NCI-H1930 (cell line): ENCODE measurements at regions not wholly inside any gene's neighbourhood (a gene's known extent, or its start where the extent isn't known, plus 50 kb on each side); places are given as distances from the start of the nearest gene placed in this dataset.
"Not testable (repeated sequence)": the region's sequence is repeated elsewhere in the genome, so short reads cannot be mapped to it uniquely, and the experiment has no call there.

Experiments used
- DNase-seq, 2 experiments: peaks; one replicate each; lab custom pipeline; 2025; lab: John Stamatoyannopoulos, UW

DNA sequence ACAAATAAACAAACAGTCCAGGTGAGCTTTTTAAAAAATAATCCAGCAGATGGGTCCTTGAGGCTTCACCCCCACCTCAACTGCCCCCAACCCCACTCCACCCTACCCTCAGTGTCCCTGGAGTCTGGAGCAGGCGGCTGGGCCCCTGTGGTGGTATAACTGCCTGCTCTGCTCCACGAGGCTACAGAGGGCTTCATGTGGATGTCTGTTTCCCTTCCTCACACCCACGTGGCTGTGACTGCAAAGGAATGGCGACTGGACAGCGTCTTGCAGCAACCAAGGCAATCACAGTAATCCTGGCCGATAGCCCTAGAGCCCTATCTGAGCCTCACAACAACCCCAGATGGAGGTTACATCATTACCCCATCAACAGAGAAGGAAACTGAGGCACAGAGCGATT lies 76.5 kb downstream of the SLC2A10 start:
- DNase-seq, result no peak

DNA sequence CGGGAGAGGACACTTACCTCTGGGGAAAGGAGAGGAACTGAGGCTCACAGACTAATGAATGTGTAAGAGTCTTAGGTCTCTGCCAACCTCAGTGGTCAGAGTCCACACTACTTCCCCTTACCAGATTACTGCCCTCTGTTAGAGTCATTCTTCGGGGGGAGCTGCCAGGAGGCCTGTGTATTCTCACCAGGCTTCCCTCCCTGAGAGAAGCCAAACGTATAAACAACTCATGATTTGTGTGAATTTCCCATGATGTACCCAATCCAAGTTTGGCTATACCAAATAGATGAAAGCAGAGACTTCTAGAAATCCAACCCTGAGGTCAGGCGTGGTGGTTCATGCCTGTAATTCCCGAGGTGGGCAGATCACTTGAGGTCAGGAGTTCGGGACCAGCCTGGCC lies 77.1 kb downstream of the SLC2A10 start:
- no peak for DNase-seq

DNA sequence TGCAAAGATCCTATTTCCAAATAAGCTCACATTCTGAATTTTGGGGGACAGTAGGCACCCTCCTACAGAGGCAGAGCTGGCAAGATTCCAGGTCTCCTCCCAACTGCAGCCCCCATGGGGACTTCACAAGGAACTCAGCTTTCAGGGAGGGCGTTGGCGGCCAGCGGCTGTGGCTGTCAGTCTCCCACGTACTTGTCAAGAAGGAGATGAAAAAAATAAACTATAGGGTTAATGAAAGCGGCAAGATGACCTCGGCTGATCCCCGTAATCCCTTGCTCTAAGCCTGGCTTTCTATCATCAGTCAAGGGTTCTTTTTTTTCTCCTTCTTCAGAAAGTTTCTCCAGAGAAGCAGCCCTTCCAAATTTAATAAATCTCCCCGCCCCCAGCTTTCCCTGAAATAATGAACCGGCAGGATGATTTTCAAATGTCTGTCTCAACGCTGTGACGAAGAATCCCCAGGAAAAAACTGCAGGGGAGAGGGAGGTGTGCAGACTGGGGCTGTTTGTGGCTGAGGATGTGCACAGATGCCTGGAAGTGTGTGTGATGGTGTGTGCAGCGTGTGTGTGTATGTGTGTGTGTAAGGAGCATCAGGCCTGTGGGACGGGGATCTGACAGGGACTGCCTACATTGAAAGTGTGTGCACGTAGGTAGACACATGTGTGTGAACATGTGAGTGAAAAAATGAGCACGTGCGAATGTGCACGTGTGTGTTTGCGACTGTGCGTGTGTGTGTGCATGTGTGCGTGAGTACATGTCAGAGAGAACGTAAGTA lies 78.7 kb downstream of the SLC2A10 start:
- DNase-seq, result no peak

DNA sequence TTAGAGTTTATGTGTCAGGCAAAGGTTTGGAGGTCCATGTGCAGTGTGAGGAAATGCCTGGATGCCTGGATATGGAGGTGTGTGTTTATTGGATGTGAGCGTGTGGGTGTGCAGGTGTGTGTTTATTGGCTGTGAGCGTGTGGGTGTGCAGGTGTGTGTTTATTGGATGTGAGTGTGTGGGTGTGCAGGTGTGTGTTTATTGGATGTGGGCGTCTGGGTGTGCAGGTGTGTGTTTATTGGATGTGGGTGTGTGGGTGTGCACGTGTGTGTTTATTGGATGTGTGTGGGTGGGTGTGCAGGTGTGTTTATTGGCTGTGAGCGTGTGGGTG lies 79.3 kb downstream of the SLC2A10 start:
- not testable (repeated sequence) for DNase-seq

DNA sequence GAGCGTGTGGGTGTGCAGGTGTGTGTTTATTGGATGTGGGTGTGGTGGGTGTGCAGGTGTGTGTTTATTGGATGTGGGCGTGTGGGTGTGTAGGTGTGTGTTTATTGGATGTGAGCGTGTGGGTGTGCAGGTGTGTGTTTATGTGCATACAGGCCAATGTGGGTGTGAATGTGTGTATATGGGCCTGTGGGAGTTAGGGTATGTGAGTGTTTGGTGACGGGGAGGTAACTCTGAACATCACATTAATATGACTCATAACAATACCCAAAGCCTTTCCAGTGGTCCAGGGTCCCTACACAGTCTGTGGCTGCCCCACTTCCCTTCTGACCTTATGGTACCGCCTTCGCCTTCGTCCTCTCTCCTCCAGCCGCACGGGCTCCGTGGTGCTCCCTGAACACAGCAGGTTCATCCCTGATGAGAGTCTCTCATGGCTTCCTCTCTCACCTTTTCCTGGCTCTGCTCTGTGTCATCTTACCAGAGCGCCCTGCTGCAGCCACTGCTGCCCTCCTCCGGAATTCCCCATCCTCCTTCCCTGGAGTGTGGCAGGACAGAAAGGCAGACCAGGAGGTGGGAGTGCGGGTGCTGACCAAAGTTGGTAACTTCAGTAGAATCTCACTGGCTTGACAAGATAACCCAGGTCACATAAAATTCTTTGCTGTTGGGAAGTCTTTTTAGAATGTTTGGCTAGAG lies 80.0 kb downstream of the SLC2A10 start:
- no peak for DNase-seq

DNA sequence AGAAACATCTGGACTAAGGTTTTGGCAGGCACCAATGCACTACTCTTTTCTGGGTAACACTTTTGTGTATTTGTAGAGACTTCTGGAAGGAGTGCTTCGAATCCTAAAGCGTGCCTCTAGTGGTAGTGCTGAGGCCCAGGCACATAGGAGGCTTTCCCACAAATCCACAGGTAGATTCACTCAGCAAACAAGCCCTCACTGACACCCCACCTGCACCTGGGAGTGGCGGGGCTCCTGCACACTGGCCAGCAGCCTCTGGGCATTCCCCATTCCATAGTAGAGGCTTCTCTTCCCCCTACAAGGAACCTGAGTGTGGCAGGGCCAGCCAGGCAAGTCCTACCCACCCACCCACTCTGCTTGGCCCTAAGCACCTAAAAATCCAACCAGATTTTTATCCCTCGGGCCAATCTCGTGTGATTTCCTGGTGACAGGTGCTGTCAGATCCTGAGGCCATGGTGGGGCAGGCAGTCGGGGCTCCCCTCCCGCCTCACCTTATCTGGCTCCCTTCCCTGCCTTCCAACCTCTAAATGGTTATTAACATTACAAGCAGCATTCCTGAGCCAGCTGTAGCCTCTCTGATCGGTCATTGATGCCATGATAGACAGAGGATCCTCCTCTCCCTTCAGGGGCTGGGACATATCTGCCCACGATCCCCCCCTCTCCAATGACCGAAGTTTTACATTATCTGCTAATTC lies 82.4 kb downstream of the SLC2A10 start:
- no peak for DNase-seq

DNA sequence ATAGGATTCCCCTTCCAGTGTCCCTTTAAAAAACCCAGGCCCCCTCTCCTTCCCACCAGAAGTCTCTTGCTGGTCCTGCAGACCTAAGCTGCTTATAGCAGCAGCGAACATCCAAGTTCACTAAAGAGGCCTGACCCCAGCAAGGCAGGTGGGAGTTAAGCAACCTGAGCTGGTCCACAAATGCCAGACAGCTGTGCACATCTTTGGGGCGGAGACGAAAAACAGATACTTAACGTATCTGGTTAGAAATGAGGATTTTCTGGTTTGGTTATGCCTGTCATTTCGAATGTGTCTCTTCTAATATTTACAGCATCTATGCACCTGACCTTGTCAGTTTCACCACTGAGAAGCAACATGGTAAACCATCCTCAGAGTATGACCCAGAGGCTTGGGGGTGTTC lies 87.8 kb downstream of the SLC2A10 start:
- DNase-seq, result no peak

DNA sequence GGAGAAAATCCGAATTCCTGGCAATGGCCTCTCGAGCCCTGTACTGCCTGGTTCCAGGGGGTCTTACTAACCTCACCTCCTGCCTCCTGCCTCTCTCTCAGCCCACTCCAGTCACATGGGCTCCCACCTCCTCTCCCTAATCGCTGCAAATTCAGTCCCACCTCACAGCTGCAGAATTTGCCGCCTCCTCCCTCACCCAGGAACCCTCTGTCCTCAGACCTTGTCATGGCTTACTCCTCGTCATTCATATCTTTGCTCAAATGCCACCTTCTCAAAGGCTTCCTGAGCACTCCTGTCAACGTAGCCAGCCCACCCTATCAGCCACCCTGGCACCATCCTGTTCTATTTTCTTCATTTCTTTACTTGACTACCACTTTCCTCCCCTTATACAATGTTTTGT lies 89.0 kb downstream of the SLC2A10 start:
- no peak for DNase-seq

DNA sequence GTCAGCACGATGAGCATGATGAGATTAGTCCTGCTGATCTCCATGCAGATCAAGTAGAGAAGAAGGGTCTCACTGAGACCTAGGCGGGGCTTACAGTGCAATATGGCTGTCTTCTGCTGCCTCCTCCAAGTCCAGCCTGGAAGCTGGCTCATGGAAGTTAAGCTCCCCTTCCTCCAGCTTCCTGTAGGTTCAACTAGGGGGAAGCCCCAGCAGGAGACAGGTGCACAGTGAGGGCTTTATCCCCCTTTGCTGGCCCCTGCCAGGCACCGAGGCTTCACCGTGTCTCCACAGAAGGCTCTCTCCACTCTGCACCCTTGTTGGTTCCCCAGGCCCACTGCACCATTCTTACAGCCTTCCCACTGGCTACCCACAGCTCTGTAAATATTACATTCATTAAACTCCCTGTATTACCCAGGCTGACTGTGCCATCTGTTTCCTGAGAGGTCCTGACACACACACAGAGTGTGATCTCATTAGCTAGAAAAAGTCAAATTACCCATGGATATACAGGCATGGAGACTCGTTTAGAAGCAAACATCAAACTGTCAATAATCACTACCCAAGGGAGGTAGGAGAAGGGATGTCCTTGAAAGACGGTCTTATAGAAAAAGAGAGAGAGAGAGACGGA lies 90.4 kb downstream of the SLC2A10 start:
- DNase-seq, result peak in 1 of 2 experiments; percentile 34

DNA sequence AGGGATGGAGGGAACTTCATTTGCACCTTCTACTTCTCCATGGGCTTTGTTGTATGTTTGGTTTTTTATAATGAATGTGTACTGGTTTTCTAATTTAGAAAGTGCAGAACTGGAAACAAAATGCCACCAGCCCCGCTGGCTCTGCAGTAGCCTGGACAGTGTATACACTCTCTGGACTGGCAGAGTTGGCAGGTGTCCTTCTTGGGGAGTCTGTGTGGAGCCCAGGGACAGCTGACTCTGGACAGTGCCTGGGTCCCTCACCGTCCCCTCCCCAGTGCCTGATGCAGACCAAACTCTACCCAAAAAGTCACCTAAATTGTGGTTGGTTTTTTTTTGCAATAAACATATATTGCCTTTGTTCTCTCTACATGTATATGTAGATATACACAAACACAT lies 91.0 kb downstream of the SLC2A10 start:
- DNase-seq, result no peak

DNA sequence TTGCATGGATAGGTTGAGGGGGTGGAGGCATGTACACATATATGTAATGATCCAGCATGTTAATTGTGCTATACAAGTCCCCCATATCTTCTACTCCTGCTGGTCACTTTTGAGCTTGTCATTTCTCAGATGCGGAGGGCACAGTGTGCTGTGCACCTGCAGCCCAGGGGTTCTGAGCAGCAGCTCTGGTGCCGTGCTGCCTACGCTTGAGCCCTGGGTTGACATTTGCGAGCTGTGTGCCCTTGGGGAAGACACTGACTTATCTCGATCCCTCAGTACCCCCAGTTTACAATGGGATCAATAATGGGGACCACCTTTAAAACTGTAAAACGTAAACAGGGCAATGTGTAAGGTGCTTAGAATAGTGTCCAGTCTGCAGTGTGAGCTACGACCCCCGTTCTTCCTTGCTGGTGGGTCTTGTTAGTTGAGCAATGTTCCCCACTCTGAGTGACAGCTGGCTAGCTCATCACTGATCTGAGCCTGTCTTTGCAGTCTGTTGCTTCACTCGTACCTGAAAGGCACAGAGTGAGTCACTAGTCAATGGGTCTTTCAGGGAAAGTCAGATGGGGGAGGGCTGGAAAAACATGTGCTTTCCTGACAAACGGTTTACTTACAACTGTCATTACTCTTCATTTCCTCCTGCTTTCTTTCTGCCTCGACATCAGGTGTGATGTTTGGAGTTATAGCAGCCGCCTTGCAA lies 91.7 kb downstream of the SLC2A10 start:
- no peak for DNase-seq

DNA sequence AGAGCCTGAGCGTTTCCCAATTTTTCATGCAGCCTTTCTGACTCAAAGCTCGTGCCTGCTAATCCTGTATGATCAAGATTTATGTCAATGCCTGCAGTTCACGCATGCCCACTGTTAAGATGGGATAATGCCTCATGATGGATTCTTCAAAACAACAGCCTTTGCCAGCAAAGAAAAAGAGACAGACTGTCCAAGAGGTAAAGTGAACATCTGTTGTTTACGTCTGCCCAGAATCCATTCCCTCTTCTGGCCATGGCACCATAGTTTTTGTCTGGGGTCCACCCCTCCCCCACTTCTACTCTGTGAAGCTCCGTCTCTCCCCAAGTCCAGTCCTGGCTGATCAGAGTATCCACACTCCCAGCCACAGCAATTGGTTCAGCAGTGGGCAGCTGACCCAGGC lies 91.9 kb upstream of the EYA2 start:
- no peak for DNase-seq

DNA sequence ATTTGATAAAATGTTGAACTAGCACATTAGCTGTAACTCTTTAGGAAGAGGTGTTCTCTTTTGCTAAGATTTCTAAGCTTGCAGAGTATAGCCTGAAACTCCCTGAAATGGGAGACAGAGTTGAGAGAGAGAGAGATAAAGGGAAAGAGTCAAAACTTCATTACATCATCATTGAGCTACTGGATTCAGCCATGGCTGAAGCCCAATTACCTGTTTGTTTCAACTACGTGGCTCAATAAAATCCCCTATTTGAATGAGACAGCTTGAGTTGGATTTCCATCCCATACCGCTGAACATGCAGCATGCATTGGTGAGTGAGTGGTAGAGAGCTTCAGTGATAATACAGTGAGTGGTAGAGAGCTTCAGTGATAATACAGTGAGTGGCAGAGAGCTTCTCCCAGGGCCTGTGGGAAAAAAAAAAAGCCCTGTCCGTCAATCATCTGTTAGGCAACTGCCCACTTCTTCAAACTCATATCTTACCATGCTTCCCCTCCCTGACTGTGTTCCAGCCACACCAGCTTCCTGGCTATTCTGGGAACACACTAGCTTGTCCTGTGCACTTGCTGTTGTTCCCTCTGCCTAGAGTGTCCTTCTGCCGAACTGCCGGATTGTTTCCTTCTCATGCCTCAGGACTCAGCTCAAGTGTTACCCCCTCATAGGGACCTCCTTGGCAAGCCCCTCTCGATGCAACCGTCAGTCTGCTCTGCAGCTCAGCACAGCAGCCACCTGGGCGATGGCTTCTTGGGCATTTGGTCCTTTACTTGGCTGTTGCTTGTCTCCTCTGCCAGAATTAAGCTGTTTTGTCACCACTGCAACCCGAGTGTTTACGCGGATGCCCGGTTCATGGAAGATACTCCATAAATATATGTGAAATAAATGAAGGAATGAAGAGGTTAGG lies 91.3 kb upstream of the EYA2 start:
- no peak for DNase-seq

DNA sequence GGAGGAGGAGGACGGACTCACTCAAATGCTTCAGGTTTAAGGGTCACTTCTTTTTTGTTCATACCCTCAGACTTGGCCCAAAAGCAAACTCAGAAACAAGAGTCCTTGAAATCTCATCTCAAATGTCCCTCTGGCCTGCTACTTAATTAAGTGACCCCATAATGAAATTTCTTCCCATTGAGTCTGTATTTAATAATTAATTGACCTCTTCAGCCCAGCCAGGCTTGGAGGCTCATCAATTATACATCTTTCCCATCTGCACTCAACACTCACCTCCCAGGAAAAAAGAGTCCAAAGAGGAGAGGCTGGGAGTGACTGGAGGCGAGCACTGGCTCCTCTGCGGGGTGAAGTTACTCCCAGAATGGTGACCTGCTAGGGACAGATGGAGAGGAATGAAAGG lies 90.5 kb upstream of the EYA2 start:
- DNase-seq, result no peak

DNA sequence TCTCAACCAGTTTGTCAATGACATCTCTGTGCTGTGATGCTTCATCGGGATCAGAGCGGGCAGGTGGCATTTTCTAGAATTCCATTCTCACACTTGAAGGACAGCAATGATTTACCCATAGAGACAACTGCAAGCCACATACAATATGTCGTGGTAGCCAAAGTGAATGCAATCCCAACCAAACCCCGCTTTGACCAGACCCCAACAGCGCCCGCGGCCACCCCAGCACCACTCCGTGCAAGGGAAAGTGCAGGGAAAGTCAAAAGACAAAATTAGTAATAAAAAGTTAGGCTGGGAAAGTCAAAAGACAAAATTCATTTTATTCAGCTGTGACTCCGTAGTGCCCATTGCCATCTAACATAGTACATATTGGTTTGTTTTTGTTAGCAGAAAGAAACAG lies 88.8 kb upstream of the EYA2 start:
- DNase-seq, result no peak

DNA sequence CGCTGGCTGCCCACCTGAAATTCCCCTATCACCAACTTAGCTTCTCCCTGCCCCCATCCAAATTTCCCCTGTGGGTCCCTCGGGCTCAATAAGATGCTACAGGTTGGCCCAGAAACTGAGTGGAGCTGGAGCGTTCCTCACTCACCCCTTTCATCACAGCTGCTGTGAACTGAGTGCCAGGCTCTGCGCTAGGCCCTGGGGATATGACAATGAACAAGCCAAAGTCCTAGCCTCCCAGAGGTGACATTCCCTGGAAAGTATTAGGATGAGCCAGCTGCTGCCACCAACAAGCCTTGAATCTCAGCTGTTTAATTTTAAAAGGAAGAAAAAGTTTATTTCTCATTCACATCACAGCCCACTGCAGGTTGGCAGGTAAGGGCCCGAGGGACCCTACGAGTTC lies 86.6 kb upstream of the EYA2 start:
- DNase-seq, result no peak

DNA sequence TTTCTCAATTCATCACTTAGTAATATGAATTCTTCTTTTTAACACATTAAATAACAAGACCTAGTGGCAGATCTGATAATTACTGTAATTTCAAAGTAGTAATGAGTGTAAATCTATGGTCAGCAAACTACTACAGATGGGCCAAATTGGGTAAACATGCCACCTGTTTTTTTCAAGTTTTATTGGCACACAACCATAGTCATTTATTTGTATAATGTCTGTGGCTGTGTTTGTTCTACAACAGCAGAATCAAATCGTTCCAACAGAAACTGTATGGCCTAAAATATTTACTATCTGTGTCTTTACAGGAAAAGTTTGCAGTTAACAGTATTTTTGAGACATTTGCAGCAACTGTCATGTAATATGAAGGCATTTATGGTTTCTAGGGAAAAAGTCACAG lies 86.1 kb upstream of the EYA2 start:
- peak; percentile 27 to 46 for DNase-seq

DNA sequence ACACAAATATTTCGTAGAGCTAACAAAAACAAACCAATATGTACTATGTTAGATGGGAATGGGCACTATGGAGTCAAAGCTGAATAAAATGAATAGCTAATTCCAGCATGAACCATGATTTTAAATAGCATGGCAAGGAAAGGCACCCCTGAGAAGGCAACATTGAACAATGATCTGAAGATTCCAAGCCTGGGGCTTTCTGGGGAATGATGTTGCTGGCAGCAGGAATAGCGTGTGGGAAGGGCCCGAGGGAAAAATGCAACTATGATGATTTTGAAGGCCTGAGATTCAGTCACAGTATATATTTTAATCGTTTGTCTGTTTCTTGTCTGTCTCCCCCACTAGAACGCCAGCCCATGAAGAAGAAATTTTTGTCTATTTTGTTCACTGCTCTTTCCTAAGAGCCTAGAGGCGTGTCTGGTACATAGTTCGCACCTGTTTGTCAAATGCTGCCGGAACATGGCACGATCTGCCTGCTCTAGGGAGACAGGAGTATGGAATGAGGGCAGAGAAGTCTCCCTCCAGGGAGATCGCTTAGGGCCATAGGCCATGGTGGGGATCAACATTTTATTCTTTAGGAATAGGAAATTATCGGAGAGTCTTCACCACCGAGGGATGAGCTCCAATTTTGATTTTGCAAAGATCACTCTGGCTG lies 84.8 kb upstream of the EYA2 start:
- no peak for DNase-seq

DNA sequence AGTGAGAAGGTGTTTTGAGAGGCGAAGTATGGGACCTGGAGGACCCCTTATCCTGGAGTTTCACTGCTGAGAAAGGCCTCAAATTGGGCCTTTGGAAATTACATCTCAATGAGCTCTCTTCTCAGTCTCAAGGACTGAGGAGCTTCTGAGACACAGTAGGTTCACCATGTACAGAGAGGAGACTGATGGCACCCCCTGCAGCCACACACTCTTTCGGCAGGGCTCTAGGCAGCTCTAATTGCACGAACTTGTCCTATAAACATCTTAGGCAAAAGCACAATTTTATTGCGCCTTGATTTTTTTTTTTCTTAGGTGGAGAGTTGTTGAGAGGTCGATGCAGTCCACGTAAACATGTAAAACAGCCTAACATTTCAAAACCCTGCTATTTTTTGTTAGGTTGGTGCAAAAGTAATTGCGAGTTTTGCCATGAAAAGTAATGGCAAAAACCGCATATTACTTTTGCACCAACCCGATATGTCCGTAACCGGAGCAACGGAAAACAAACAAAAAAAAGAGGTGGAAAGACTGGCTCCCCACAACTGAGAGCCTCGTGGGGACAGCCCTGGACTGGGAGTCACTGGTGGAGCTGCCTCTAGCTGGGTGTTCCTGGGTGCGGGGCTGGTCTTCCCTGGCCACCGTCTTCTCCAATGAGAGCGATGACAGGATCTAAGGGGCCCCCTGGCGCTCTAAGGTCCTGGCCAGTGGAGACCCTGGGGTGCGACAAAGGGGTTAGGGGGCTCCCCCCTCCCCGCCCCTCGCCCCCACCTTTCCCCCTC lies 84.0 kb upstream of the EYA2 start:
- peak in 1 of 2 experiments; percentile 46 for DNase-seq
